Tibial nerve (tissue), 4 donors: ENCODE measurements at regions not wholly inside any gene's neighbourhood (a gene's known extent, or its start where the extent isn't known, plus 50 kb on each side); places are given as distances from the start of the nearest gene placed in this dataset.

Experiments
- CTCF ChIP-seq, 5 experiments: fragments of 200-600 bp in 3 of 5; fragments of 450-650 bp in 2 of 5; sonication (generic) in 3 of 5; IDR thresholded peaks; one replicate each; pipeline ENCODE4 v1.5.1; 2016 to 2019; ENCODE audit warnings: antibody characterized with exemption in 5 of 5, mild to moderate bottlenecking in 3 of 5, moderate library complexity in 2 of 5
- EP300 ChIP-seq, 2 donors: sonication (generic); formaldehyde crosslinking; IDR thresholded peaks; one replicate each; pipeline ENCODE4 v1.6.1; 2017; ENCODE audit warnings: antibody characterized with exemption in 2 of 2, mild to moderate bottlenecking in 1 of 2
- POLR2A ChIP-seq, 2 donors: fragments of 450-650 bp; IDR thresholded peaks; one replicate each; pipeline ENCODE4 v1.6.1; 2017; ENCODE audit warnings: antibody characterized with exemption in 2 of 2, mild to moderate bottlenecking in 2 of 2, moderate library complexity in 2 of 2

DNA sequence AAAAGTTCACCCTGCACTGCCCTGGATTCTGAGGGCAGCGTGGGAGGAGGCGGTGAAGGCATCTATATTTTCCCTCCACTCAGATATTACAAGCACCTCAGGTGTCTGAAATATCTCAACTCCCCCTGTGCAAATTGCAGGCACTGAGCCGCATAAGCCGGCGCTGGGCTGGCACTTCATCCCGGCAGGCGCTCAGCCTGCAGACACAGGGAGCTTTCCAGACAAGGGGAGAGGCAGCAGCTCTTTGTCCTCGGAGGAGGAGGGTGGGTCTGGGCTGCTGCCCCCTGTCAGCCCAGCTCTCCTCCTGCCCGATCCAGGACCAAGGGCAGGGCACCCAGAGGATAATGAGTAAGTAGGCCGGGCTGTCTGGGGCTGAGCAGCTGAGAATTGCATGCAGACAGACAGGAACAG is 189.3 kb upstream of the MYT1L start:
- no peak for TF ChIP-seq CTCF (IDR thresholded peaks at IDR 0.05)
- TF ChIP-seq POLR2A (IDR thresholded peaks at IDR 0.05): no peak
- no peak for TF ChIP-seq EP300 (IDR thresholded peaks at IDR 0.05)
